ENCODE measurements at regions not wholly inside any gene's neighbourhood (a gene's known extent, or its start where the extent isn't known, plus 50 kb on each side); places are given as distances from the start of the nearest gene placed in this dataset.
"Not testable (repeated sequence)": the region's sequence is repeated elsewhere in the genome, so short reads cannot be mapped to it uniquely, and the experiment has no call there.

GRCh38 chr16:88200154-88200895, 182.4 kb upstream of the ZNF469 start:
- not testable (repeated sequence) for DNase-seq (ENCODE audit: low read depth, low spot score)

GRCh38 chr16:88200896-88201185, 181.9 kb upstream of the ZNF469 start:
- DNase-seq (ENCODE audit: low read depth, low spot score): no peak

GRCh38 chr16:88201611-88202010, 181.1 kb upstream of the ZNF469 start:
- DNase-seq (ENCODE audit: low read depth, low spot score): not testable (repeated sequence)

GRCh38 chr16:88202207-88202745, 180.5 kb upstream of the ZNF469 start:
- no peak for DNase-seq (ENCODE audit: low read depth, low spot score)

- DNase-seq (ENCODE audit: low read depth, low spot score): not testable (repeated sequence)
Measured at GRCh38 chr16:88202856-88203681, 179.7 kb upstream of the ZNF469 start.

GRCh38 chr16:88204131-88205110, 178.3 kb upstream of the ZNF469 start:
- not testable (repeated sequence) for DNase-seq (ENCODE audit: low read depth, low spot score)

GRCh38 chr16:88205482-88205881, 177.3 kb upstream of the ZNF469 start:
- not testable (repeated sequence) for DNase-seq (ENCODE audit: low read depth, low spot score)

- DNase-seq (ENCODE audit: low read depth, low spot score): not testable (repeated sequence)
Measured at GRCh38 chr16:88206006-88206405, 176.8 kb upstream of the ZNF469 start.

- not testable (repeated sequence) for DNase-seq (ENCODE audit: low read depth, low spot score)
Measured at GRCh38 chr16:88206516-88206915, 176.2 kb upstream of the ZNF469 start.

- no peak for DNase-seq (ENCODE audit: low read depth, low spot score)
Measured at GRCh38 chr16:88208112-88208511, 174.6 kb upstream of the ZNF469 start.

- not testable (repeated sequence) for DNase-seq (ENCODE audit: low read depth, low spot score)
Measured at GRCh38 chr16:88208776-88209175, 174.0 kb upstream of the ZNF469 start.

- DNase-seq (ENCODE audit: low read depth, low spot score): not testable (repeated sequence)
Measured at GRCh38 chr16:88209579-88209978, 173.2 kb upstream of the ZNF469 start.

GRCh38 chr16:88213937-88214336, 168.8 kb upstream of the ZNF469 start:
- DNase-seq (ENCODE audit: low read depth, low spot score): not testable (repeated sequence)

- not testable (repeated sequence) for DNase-seq (ENCODE audit: low read depth, low spot score)
Measured at GRCh38 chr16:88221001-88221761, 161.6 kb upstream of the ZNF469 start.

- not testable (repeated sequence) for DNase-seq (ENCODE audit: low read depth, low spot score)
Measured at GRCh38 chr16:88223696-88224095, 159.1 kb upstream of the ZNF469 start.

GRCh38 chr16:88224131-88224898, 158.4 kb upstream of the ZNF469 start:
- DNase-seq (ENCODE audit: low read depth, low spot score): not testable (repeated sequence)

- DNase-seq (ENCODE audit: low read depth, low spot score): not testable (repeated sequence)
Measured at GRCh38 chr16:88225640-88226230, 157.0 kb upstream of the ZNF469 start.

GRCh38 chr16:88226302-88226701, 156.5 kb upstream of the ZNF469 start:
- DNase-seq (ENCODE audit: low read depth, low spot score): not testable (repeated sequence)

GRCh38 chr16:88227026-88227721, 155.6 kb upstream of the ZNF469 start:
- DNase-seq (ENCODE audit: low read depth, low spot score): not testable (repeated sequence)
